ENCODE measurements at regions not wholly inside any gene's neighbourhood (a gene's known extent, or its start where the extent isn't known, plus 50 kb on each side); places are given as distances from the start of the nearest gene placed in this dataset.

DNA sequence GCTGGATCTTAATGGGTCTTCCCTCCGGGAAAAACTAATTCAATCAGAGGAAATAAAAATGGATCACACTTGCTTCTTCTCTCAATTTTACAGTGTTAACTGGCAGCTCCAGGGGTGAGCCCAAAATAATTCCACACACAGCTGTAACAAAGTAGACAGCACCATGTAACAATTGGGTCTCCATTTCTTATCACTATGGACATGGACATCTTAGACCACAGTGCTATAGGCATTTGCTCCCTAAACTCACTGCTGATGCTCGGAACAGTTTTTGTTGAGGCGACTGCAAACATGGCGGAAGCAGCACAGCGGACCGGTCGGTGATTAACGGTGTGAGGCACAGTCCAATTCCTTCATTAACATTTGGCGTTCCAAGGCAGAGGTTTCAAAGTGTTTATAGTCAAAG lies 144.7 kb upstream of the NCK2 start:
- TF ChIP-seq, protein P1, sequence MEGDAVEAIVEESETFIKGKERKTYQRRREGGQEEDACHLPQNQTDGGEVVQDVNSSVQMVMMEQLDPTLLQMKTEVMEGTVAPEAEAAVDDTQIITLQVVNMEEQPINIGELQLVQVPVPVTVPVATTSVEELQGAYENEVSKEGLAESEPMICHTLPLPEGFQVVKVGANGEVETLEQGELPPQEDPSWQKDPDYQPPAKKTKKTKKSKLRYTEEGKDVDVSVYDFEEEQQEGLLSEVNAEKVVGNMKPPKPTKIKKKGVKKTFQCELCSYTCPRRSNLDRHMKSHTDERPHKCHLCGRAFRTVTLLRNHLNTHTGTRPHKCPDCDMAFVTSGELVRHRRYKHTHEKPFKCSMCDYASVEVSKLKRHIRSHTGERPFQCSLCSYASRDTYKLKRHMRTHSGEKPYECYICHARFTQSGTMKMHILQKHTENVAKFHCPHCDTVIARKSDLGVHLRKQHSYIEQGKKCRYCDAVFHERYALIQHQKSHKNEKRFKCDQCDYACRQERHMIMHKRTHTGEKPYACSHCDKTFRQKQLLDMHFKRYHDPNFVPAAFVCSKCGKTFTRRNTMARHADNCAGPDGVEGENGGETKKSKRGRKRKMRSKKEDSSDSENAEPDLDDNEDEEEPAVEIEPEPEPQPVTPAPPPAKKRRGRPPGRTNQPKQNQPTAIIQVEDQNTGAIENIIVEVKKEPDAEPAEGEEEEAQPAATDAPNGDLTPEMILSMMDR (IDR thresholded peaks at IDR 0.05) = no peak
- TF ChIP-seq EZH2 (IDR thresholded peaks at IDR 0.05) = no peak
